ENCODE measurements at regions not wholly inside any gene's neighbourhood (a gene's known extent, or its start where the extent isn't known, plus 50 kb on each side); places are given as distances from the start of the nearest gene placed in this dataset.
"Not testable (repeated sequence)": the region's sequence is repeated elsewhere in the genome, so short reads cannot be mapped to it uniquely, and the experiment has no call there.

DNA sequence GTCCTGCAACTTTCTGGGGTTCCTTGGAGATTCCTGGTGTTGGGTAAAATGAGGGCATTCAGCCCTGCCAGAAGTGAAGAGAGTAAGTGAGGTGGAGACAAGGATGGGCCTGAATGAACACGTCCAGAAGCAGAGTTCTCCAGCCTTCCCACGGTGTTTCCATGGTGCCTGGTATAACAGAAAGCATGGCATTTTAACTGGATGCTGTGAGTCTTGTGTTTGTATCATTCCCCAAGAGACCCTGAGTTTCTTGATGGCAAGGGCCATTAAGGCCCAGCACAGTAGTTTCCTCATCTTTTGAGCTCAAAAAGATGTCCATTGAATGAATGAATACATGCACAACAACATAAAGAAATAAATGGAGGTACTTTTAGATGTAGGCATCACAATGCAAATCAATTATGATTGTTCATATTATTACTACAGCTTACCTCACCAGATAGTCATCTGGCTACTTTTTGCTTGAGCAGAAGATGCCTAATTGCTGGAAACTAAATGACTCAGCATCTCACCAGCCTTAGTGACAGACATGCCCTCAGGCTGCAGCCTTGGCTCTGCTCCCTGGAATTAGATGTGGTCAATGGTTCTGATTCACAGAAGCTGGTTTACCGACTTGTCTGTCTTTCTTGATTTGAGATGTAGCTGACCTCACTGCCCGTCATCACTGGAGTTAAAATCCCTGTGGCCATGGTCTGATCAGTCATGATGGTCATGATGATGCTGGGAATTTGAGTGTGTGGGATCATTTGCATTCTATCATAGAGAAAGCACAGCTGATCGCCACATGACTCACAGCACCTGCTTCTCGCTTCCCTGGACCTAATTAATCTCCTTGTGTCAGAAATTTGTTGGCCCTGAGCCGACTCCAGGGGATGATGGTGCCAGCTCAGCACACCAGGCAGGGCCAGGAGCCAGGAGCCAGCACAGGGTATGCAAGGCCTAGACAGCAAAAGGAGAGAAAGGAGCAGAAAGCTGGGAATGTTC lies 83.9 kb downstream of the CXCL12 start:
- peak in 1 of 2 experiments; percentile 7 for DNase-seq

DNA sequence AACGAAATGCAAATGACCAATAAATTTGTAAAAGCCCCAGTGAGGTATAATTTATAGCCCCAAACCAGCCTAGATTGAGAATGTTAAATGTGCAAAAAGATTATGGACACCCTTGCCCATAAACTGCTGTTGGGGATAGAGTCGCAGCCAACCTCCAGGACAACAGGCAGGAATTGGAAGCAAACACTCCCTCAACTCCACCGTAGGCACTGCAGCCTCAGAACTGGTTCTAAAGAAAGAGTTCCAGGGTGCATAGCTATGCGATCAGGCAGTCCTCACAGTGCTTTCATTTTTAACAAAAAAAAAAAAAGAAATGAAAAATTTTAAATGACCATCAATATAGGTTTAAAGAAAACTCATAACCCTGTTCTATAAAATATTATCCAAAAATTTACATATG lies 86.2 kb downstream of the CXCL12 start:
- DNase-seq, result no peak

DNA sequence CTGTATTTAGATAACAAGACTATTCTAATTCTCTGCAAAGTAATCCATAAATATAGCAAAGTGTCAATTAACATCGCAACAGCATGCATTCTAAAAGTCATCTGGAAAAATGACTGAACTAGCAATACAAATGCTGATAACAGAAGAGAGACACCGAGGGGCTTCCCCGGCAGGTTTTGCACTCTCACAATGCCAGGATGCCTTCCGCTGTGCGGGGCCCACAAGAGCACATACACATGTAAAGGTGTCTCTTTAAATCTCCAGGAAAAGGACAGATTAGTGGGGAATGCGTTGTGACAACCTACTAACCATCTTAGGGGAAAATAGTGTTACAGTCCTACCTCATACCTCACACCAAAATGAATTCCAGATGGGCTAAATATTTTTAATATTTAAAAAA lies 86.9 kb downstream of the CXCL12 start:
- no peak for DNase-seq

GRCh38 chr10:44295644-44296241 lies 89.2 kb downstream of the CXCL12 start:
- DNase-seq, result no peak

DNA sequence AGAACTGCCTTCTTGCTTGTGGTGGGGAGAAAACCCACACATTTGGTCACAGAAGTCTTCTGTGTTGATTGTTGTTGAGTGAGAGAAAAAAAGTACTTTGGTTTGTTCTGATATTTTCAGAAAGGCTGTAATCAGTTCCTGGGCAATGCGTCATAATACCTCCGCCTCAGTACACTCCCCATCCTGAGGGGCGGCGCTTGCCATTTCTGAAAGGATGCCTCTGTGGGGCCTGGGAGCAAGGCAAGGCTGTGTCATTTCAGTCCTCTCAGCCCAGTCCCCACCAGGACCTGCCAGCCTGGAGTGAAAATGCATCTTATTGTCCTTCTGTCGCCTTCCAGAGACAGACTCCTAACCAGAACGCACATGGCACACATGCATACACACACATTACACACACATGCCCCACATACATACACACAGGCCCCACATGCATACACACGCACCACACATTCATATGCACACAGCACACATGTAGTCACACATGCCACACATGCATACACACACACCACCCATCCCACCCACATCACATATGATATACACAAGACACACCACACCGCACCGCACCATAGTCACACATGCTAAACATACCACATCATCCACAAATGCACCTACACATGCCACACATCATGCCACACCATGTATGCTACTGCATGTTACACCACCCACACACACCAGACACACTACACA lies 90.0 kb downstream of the CXCL12 start:
- DNase-seq, result no peak

- DNase-seq, result no peak
These were observed 91.1 kb downstream of the CXCL12 start for GRCh38 chr10:44293842-44294241.

- DNase-seq, result no peak
These were observed 91.6 kb downstream of the CXCL12 start for GRCh38 chr10:44293306-44293778.

GRCh38 chr10:44292390-44293002 lies 92.4 kb downstream of the CXCL12 start:
- no peak for DNase-seq

- DNase-seq, result no peak
These were observed 93.8 kb downstream of the CXCL12 start for GRCh38 chr10:44291091-44291490.

GRCh38 chr10:44289125-44289524 lies 95.8 kb downstream of the CXCL12 start:
- no peak for DNase-seq

GRCh38 chr10:44287408-44287807 lies 97.5 kb downstream of the CXCL12 start:
- no peak for DNase-seq

DNA sequence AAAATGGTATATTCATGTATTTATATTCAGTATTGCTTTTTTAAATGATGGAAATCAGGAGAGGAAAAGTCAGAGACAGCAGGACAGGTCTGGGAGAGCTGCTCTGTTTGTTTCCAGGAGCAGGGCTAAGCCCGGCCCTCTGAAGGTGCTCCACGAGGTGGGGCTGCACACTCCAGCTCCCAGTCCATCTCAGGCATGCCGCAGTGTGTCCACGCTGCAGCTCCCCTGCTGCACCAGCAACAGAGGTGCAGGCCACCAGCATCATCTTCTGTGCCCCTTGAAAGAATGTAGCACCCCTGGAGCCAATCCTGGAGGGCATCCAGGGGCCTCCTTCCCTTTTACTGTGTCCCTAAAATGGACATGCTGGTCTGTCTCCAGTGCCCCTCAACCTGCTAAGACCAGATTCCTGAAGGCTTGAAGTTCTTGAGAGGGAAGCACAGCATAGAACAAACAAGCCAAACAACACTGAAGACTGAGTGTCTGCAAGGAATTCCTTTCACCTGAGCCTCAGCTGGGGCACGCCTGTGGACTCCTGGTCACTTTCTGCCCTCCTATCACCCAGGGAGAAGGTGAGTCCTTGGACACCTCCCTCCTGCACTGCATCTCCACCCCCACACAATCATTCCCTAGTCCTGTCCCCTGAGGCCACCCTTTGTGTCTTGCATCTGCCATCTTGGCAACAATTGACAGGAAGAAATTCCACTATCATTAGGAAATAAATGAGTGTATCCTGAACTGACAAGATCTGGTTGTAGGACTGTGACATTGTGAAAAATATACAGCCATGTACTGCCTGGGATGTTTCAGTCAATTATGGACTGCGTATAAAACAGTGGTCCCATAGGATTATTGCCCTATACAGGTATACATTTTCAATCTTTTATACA lies 100.5 kb downstream of the CXCL12 start:
- no peak for DNase-seq

DNA sequence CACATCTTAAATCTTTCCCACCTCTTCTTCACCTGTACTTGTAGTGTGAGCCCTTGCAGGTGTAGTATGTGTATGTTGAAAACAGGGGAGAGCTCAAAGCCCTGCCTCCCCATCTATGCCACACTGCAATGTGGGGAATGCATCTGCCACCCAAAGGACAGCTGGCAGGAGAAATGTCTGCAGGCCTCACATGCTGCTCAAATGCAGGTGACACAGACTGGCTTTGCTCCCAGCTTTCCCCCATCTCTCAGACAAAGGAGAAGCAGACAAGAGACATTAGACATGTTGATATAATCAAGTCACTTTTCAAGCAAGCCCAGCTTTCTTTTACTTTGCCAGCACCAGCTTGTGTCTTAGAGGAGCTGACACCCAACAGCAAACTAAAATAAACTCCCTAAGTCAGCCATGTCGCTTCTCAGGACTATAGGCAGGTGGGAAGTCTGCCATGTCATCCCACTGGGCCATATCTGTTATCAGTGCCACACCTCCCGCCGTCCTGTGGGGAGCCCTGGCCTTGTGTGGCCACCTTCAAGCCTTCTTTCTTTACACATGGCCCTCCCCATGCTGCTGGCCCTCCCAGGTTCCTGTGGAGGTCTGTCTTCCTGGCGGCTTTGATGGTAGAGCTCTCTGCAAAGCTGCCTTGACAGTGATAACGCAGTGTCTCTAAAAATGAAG lies 102.1 kb downstream of the CXCL12 start:
- DNase-seq, result no peak

GRCh38 chr10:44281662-44282061 lies 103.2 kb downstream of the CXCL12 start:
- DNase-seq, result no peak

DNA sequence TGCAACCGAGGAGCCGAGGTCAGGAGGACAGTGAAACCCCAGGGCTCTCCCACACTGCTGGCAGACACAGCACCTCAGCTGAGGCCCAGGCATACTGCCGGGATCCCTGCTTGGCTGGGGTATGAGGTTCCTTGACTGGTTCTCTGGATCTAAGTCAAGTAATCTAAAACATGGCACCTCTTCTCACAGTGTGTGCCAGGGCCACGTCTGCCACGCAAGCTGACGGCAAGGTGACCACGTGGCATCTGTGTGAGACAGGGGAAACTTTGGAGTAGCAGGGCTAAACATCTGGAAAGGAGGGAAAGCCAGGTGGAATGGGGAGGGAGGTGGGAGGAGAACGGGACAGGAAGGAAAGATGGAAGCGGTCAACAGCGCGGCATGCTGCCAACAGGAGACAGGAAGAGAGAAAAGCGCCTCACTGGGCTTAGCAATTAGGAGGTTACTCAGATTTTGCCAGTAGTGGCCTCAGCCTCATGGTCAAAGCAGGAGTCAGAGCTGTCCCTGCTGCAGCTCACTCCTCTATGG lies 103.7 kb downstream of the CXCL12 start:
- DNase-seq, result no peak

- no peak for DNase-seq
These were observed 104.5 kb downstream of the CXCL12 start for GRCh38 chr10:44280226-44281014.

DNA sequence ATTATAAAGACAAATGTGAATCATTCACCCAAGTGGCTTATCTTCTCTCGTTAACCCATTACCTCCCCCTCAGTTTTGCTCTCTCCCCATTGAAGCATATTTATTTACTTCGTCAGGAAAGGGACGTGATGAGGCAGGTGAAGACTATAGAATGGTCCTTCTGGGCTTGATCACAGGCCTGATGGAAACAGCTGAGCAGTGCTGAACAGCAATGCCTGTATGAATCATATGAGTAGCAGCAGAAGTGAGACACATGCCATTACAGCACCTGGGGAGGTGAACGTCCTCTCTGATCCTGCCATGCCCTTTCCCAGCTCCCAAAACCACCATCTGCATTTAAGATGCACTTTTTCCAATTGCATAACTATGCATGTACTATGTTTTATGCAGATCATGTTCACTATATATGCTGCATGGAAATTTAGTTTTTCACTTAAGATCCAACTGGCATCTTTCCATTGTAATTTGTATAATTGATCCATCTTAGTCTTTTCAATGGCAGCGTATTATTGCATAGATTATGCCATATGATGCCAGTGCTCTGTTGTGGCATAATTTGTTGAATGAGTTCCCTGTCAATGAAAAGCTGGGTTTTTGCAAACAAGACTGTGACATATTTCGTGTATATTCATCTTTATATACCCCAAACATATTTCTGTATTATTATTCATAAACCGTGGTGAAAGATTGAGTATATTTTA lies 105.3 kb downstream of the CXCL12 start:
- no peak for DNase-seq

- DNase-seq, result no peak
These were observed 106.0 kb downstream of the CXCL12 start for GRCh38 chr10:44278837-44279324.

DNA sequence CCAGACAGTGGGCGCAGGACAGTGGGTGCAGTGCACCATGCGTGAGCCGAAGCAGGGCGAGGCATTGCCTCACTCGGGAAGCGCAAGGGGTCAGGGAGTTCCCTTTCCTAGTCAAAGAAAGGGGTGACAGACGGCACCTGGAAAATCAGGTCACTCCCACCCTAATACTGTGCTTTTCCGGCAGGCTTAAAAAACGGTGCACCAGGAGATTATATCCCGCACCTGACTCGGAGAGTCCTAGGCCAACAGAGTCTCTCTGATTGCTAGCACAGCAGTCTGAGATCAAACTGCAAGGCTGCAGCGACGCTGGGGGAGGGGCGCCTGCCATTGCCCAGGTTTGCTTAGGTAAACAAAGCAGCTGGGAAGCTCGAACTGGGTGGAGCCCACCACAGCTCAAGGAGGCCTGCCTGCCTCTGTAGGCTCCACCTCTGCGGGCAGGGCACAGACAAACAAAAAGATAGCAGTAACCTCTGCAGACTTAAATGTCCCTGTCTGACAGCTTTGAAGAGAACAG lies 116.4 kb downstream of the CXCL12 start:
- DNase-seq, result not testable (repeated sequence)

Measured in cerebellar nuclear complex (tissue), 1 donor.